HFFc6 (cell line): ENCODE measurements at regions not wholly inside any gene's neighbourhood (a gene's known extent, or its start where the extent isn't known, plus 50 kb on each side); places are given as distances from the start of the nearest gene placed in this dataset.

Source experiments
- DNase-seq: peaks from one replicate; pipeline ENCODE4 v3.0.0-alpha.2; 2018
- H3K27ac Mint-ChIP-seq: 2 replicates; pipeline ENCODE4 v1.8.0; 2020; ENCODE audit warnings: mild to moderate bottlenecking, mixed read lengths
- H3K27me3 Mint-ChIP-seq: 2 replicates; pipeline ENCODE4 v1.8.0; 2021; ENCODE audit warnings: mild to moderate bottlenecking, moderate library complexity, mixed read lengths; ENCODE audit not compliant: insufficient read depth
- H3K36me3 Mint-ChIP-seq: 2 replicates; pipeline ENCODE4 v1.8.0; 2021; ENCODE audit warnings: low read depth, mixed read lengths
- H3K4me1 Mint-ChIP-seq: 2 replicates; pipeline ENCODE4 v1.8.0; 2020; ENCODE audit warnings: low read depth, mixed read lengths
- H3K4me3 Mint-ChIP-seq: 2 replicates; pipeline ENCODE4 v1.8.0; 2020; ENCODE audit warnings: mild to moderate bottlenecking, moderate library complexity, mixed read lengths
- H3K9me3 Mint-ChIP-seq: 2 replicates; pipeline ENCODE4 v1.8.0; 2020; ENCODE audit warnings: mild to moderate bottlenecking, mixed read lengths
- TF ChIP-seq, protein P1 (sequence below): fragments of 200-600 bp; sonication (generic); IDR thresholded peaks from 2 replicates; pipeline ENCODE4 v1.5.0; 2021; ENCODE audit warnings: antibody characterized with exemption, mild to moderate bottlenecking

GRCh38 chr18:44564922-44565321 is 115.8 kb upstream of the SETBP1 start:
- no peak overlapping the region; the same call in 1 of the 2 replicates for H3K27ac Mint-ChIP-seq
- H3K9me3 Mint-ChIP-seq = peaks cover 9% of the 10 kb centered on the region; the same call in 1 of the 2 replicates

DNA sequence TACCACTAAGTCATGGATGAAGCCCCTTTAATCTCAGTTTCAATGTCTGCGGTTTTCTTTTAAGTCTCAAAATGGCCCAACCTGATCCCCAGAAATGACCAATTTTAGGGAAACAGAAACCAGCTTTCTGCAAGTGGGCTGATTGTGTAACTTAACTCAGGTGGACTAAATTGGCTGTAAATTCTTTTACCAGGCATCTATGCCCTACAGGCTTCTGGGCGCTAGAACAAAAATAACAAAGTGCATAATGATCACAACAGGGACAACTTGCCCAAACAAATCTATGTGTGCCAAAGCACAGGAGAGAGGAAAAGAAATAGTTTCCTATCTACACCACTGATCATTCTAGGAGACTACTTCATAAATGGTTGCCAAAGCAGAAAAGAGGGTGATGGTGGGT is 112.3 kb upstream of the SETBP1 start:
- Mint-ChIP-seq H3K27ac (no peak overlapping the region), H3K27me3 (no peaks in the 10 kb centered on the region), H3K4me3 (no peak overlapping the region), H3K4me1 (no peaks in the 10 kb centered on the region; the same call in 1 of the 2 replicates), H3K9me3 (peaks cover 15% of the 10 kb centered on the region; the same call in 1 of the 2 replicates), H3K36me3 (no peaks in the 10 kb centered on the region)
- DNase-seq = no peak
- TF ChIP-seq, protein P1, sequence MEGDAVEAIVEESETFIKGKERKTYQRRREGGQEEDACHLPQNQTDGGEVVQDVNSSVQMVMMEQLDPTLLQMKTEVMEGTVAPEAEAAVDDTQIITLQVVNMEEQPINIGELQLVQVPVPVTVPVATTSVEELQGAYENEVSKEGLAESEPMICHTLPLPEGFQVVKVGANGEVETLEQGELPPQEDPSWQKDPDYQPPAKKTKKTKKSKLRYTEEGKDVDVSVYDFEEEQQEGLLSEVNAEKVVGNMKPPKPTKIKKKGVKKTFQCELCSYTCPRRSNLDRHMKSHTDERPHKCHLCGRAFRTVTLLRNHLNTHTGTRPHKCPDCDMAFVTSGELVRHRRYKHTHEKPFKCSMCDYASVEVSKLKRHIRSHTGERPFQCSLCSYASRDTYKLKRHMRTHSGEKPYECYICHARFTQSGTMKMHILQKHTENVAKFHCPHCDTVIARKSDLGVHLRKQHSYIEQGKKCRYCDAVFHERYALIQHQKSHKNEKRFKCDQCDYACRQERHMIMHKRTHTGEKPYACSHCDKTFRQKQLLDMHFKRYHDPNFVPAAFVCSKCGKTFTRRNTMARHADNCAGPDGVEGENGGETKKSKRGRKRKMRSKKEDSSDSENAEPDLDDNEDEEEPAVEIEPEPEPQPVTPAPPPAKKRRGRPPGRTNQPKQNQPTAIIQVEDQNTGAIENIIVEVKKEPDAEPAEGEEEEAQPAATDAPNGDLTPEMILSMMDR = no peak

More at GRCh38 chr18:44564922-44565321, 115.8 kb upstream of the SETBP1 start:
- Mint-ChIP-seq H3K4me1 (no peaks in the 10 kb centered on the region; the same call in 1 of the 2 replicates), H3K36me3 (no peaks in the 10 kb centered on the region), H3K4me3 (no peak overlapping the region), H3K27me3 (no peaks in the 10 kb centered on the region)
- TF ChIP-seq, protein P1 = no peak
- DNase-seq = peak; percentile 48

GRCh38 chr18:44568986-44569385 is 111.7 kb upstream of the SETBP1 start:
- Mint-ChIP-seq H3K36me3 (no peaks in the 10 kb centered on the region), H3K4me1 (no peaks in the 10 kb centered on the region; the same call in 1 of the 2 replicates), H3K27ac (no peak overlapping the region), H3K4me3 (no peak overlapping the region), H3K27me3 (no peaks in the 10 kb centered on the region), H3K9me3 (peaks cover 15% of the 10 kb centered on the region; the same call in 1 of the 2 replicates)
- TF ChIP-seq, protein P1 = no peak
- peak; percentile 56 for DNase-seq

- H3K4me1 Mint-ChIP-seq = no peaks in the 10 kb centered on the region; the same call in 1 of the 2 replicates
- no peak overlapping the region for H3K27ac Mint-ChIP-seq
- H3K9me3 Mint-ChIP-seq = peaks cover 15% of the 10 kb centered on the region; the same call in 1 of the 2 replicates
- no peak for DNase-seq
- no peaks in the 10 kb centered on the region for H3K27me3 Mint-ChIP-seq
- TF ChIP-seq, protein P1 = no peak
- H3K4me3 Mint-ChIP-seq = no peak overlapping the region
- no peaks in the 10 kb centered on the region for H3K36me3 Mint-ChIP-seq
Observed at GRCh38 chr18:44569391-44570055, 111.2 kb upstream of the SETBP1 start.

GRCh38 chr18:44579028-44579702 is 101.5 kb upstream of the SETBP1 start:
- H3K4me1 Mint-ChIP-seq = peaks cover 9% of the 10 kb centered on the region; the same call in 1 of the 2 replicates

More at GRCh38 chr18:44579028-44579702, 101.5 kb upstream of the SETBP1 start:
- H3K27me3 Mint-ChIP-seq = peaks cover 1% of the 10 kb centered on the region; the same call in 1 of the 2 replicates
- peak overlapping the region; percentile 53; the same call in 1 of the 2 replicates for H3K27ac Mint-ChIP-seq
- H3K9me3 Mint-ChIP-seq = no peaks in the 10 kb centered on the region; the same call in 1 of the 2 replicates
- DNase-seq = peak; percentile 47
- H3K4me3 Mint-ChIP-seq = no peak overlapping the region; the same call in 1 of the 2 replicates
- H3K36me3 Mint-ChIP-seq = no peaks in the 10 kb centered on the region
- TF ChIP-seq, protein P1 = peak; percentile 70
